PC-9 (cell line): ENCODE measurements at regions not wholly inside any gene's neighbourhood (a gene's known extent, or its start where the extent isn't known, plus 50 kb on each side); places are given as distances from the start of the nearest gene placed in this dataset.
"Not testable (repeated sequence)": the region's sequence is repeated elsewhere in the genome, so short reads cannot be mapped to it uniquely, and the experiment has no call there.

Experiments used
- BruUV-seq: library from RNA; stranded (reverse); fragments of 400-500 nt; replicated peaks from 2 replicates; lab custom pipeline; 2021; lab: Mats Ljungman, UMichigan
- CTCF ChIA-PET: fragments of 300-600 bp; sonication (Branson Sonifier 250); formaldehyde crosslinking; loops from one replicate; lab custom pipeline; 2022; ENCODE audit warnings: antibody characterized with exemption; lab: Charles Lee
- POLR2A ChIA-PET: fragments of 300-600 bp; sonication (Branson Sonifier 250); formaldehyde crosslinking; loops from one replicate; lab custom pipeline; 2022; ENCODE audit warnings: antibody characterized with exemption; ENCODE audit not compliant: unreplicated experiment; lab: Charles Lee
- DNase-seq, 2 experiments: peaks; one replicate each; pipeline versions ENCODE4 v3.0.0 to v3.0.0-alpha.2; 2015 to 2022; ENCODE audit warnings: mixed read lengths in 1 of 2
- H2AFZ ChIP-seq: fragments of 200-600 bp; sonication (generic); 2 replicates; pipeline ENCODE4 v1.8.1; 2017; ENCODE audit warnings: antibody characterized with exemption
- H3F3A ChIP-seq: fragments of 200-600 bp; sonication (generic); 2 replicates; pipeline ENCODE4 v1.8.1; 2017; ENCODE audit warnings: antibody characterized with exemption, mild to moderate bottlenecking, low read depth; ENCODE audit not compliant: insufficient read depth
- H3K27ac ChIP-seq: fragments of 200-600 bp; sonication (generic); 2 replicates; pipeline ENCODE4 v1.6.1; 2016; ENCODE audit warnings: mixed run types
- H3K27me3 ChIP-seq: fragments of 200-600 bp; sonication (generic); 2 replicates; pipeline ENCODE4 v1.6.1; 2016; ENCODE audit warnings: low read depth, mixed run types; ENCODE audit not compliant: insufficient read depth
- H3K36me3 ChIP-seq: fragments of 200-600 bp; sonication (generic); 2 replicates; pipeline ENCODE4 v1.6.1; 2016; ENCODE audit warnings: low read depth, mixed run types
- H3K4me1 ChIP-seq: fragments of 200-600 bp; sonication (generic); replicated peaks from 2 replicates; pipeline ENCODE4 v1.6.1; 2016; ENCODE audit warnings: mixed run types; ENCODE audit not compliant: insufficient read depth
- H3K4me2 ChIP-seq: fragments of 200-600 bp; sonication (generic); 2 replicates; pipeline ENCODE4 v1.6.1; 2017; ENCODE audit warnings: mixed run types
- H3K4me3 ChIP-seq: fragments of 200-600 bp; sonication (generic); 2 replicates; pipeline ENCODE4 v1.6.1; 2016; ENCODE audit warnings: mixed run types
- H3K79me2 ChIP-seq: fragments of 200-600 bp; sonication (generic); 2 replicates; pipeline ENCODE4 v1.6.1; 2017; ENCODE audit warnings: low read depth, mixed run types
- H3K9me2 ChIP-seq: fragments of 200-600 bp; sonication (generic); 2 replicates; pipeline ENCODE4 v1.8.1; 2017; ENCODE audit warnings: mild to moderate bottlenecking; ENCODE audit not compliant: insufficient read depth
- H3K9me3 ChIP-seq: fragments of 200-600 bp; sonication (generic); 2 replicates; pipeline ENCODE4 v1.8.1; 2016; ENCODE audit warnings: low read depth; ENCODE audit not compliant: insufficient read depth
- H4K20me1 ChIP-seq: fragments of 200-600 bp; sonication (generic); 2 replicates; pipeline ENCODE4 v1.8.1; 2017; ENCODE audit not compliant: insufficient read depth
- CTCF ChIP-seq: fragments of 200-600 bp; sonication (generic); conservative IDR thresholded peaks from 2 replicates; pipeline ENCODE4 v1.6.1; 2017; ENCODE audit warnings: mixed run types, antibody characterized with exemption, mild to moderate bottlenecking, moderate library complexity
- EZH2 ChIP-seq: fragments of 200-600 bp; sonication (generic); IDR thresholded peaks from 2 replicates; pipeline ENCODE4 v1.8.0; 2017; ENCODE audit warnings: antibody characterized with exemption, low read depth
- intact Hi-C: fragments of 100-400 bp; cut with micrococcal nuclease; formaldehyde crosslinking; loops from one replicate; pipeline ENCODE4 v1.10.0; 2022; ENCODE audit not compliant: unreplicated experiment

GRCh38 chr7:55740053-55740452 is 122.5 kb downstream of the SEPTIN14 start:
- intact Hi-C loops, H3K27me3 ChIP-seq, H3K36me3 ChIP-seq, H3F3A ChIP-seq, H3K4me2 ChIP-seq, H3K27ac ChIP-seq, BruUV-seq, H3K4me1 ChIP-seq, H2AFZ ChIP-seq, H3K9me2 ChIP-seq, POLR2A ChIA-PET, H4K20me1 ChIP-seq, H3K79me2 ChIP-seq, CTCF ChIA-PET, H3K4me3 ChIP-seq, H3K9me3 ChIP-seq, DNase-seq: not testable (repeated sequence)
- TF ChIP-seq CTCF = peak; percentile 55; the same call in 1 of the 2 replicates

GRCh38 chr7:55736641-55737221 is 125.8 kb downstream of the SEPTIN14 start:
- CTCF ChIA-PET, POLR2A ChIA-PET, H3K27me3 ChIP-seq, H3K27ac ChIP-seq, H4K20me1 ChIP-seq, H3F3A ChIP-seq, H2AFZ ChIP-seq, H3K9me2 ChIP-seq, H3K4me1 ChIP-seq, H3K9me3 ChIP-seq, H3K4me3 ChIP-seq, H3K79me2 ChIP-seq, H3K4me2 ChIP-seq, intact Hi-C loops, H3K36me3 ChIP-seq, BruUV-seq: not testable (repeated sequence)
- DNase-seq = peak in 1 of 2 experiments; percentile 19

GRCh38 chr7:55733241-55734140 is 129.1 kb downstream of the SEPTIN14 start:
- Histone ChIP-seq H3K4me3 (no peak overlapping the region), H3K4me2 (no peak overlapping the region), H3K27me3 (no peaks in the 10 kb centered on the region), H3K4me1 (no peaks in the 10 kb centered on the region), H2AFZ (0 out of 2 replicates have a peak overlapping the region, but pooled peaks have one; percentile 1), H3K36me3 (no peaks in the 10 kb centered on the region), H3F3A (no peaks in the 10 kb centered on the region), H4K20me1 (no peaks in the 10 kb centered on the region), H3K79me2 (no peaks in the 10 kb centered on the region), H3K9me3 (no peaks in the 10 kb centered on the region), H3K9me2 (no peaks in the 10 kb centered on the region), H3K27ac (no peak overlapping the region)
- no TSS peak for BruUV-seq
- POLR2A ChIA-PET = no interaction called here
- CTCF ChIA-PET = interaction anchor here (0.6 to 0.7 kb wide), 2 partner anchors 22 to 317 kb away, joined by 5 to 9 read pairs; no protein-coding TSS in a partner anchor
- DNase-seq = peak in 1 of 2 experiments; percentile 28
- intact Hi-C loops = no loop called here
- TF ChIP-seq EZH2 (no peak), CTCF (no peak)
